Panc1 (cell line): ENCODE measurements at regions not wholly inside any gene's neighbourhood (a gene's known extent, or its start where the extent isn't known, plus 50 kb on each side); places are given as distances from the start of the nearest gene placed in this dataset.

Source experiments
- ATAC-seq: fragments of 200-7000 bp; cut with Tn5 transposase; 2 replicates; pipeline ENCODE4 v1.9.1; 2020; ENCODE audit warnings: mild to moderate bottlenecking, moderate library complexity
- BruUV-seq: library from RNA; stranded (reverse); fragments of 400-500 nt; replicated peaks from 2 replicates; lab custom pipeline; 2021; lab: Mats Ljungman, UMichigan
- CTCF ChIA-PET: fragments of 300-600 bp; sonication (Branson Sonifier 250); formaldehyde crosslinking; loops from one replicate; lab custom pipeline; 2022; ENCODE audit warnings: antibody characterized with exemption; lab: Charles Lee
- POLR2A ChIA-PET: fragments of 300-600 bp; sonication (Branson Sonifier 250); formaldehyde crosslinking; loops from one replicate; lab custom pipeline; 2022; ENCODE audit warnings: antibody characterized with exemption; lab: Charles Lee
- DNase-seq: peaks from one replicate; pipeline ENCODE4 v3.0.0-alpha.2; 2010; ENCODE audit warnings: low read depth, low spot score
- H3K27ac ChIP-seq: 2 replicates; pipeline ENCODE4 v1.5.1; 2011; ENCODE audit warnings: mild to moderate bottlenecking, low read length, inconsistent platforms
- H3K27me3 ChIP-seq: fragments of 200-500 bp; sonication (Bioruptor generic); 2 replicates; pipeline ENCODE4 v1.6.0; 2014; ENCODE audit warnings: low read length, inconsistent platforms; ENCODE audit not compliant: control insufficient read depth, insufficient read depth
- H3K36me3 ChIP-seq: fragments of 200-500 bp; sonication (Bioruptor generic); 2 replicates; pipeline ENCODE4 v1.5.1; 2014; ENCODE audit warnings: inconsistent platforms, mild to moderate bottlenecking, low read length, moderate library complexity; ENCODE audit not compliant: control insufficient read depth, insufficient read depth
- H3K4me1 ChIP-seq: 2 replicates; pipeline ENCODE4 v1.5.1; 2011; ENCODE audit warnings: inconsistent platforms, mild to moderate bottlenecking, low read length, moderate library complexity; ENCODE audit not compliant: control insufficient read depth, insufficient read depth
- H3K4me3 ChIP-seq, 2 experiments: 2 replicates each; pipeline ENCODE4 v1.5.1; 2011 to 2012; ENCODE audit warnings: low read depth in 2 of 2, low read length in 2 of 2, mild to moderate bottlenecking in 2 of 2, inconsistent platforms in 1 of 2, moderate library complexity in 1 of 2
- H3K9me3 ChIP-seq: fragments of 200-500 bp; sonication (Bioruptor generic); 2 replicates; pipeline ENCODE4 v1.5.1; 2014; ENCODE audit warnings: low read depth, mild to moderate bottlenecking, inconsistent platforms, low read length, moderate library complexity; ENCODE audit not compliant: control insufficient read depth, insufficient read depth
- POLR2AphosphoS5 ChIP-seq: IDR thresholded peaks from 2 replicates; pipeline ENCODE4 v1.6.1; 2012; ENCODE audit warnings: mild to moderate bottlenecking, low read depth, low read length, moderate library complexity
- SIN3A ChIP-seq: IDR thresholded peaks from 2 replicates; pipeline ENCODE4 v1.6.1; 2012; ENCODE audit warnings: low read depth, mild to moderate bottlenecking, low read length, moderate library complexity, borderline replicate concordance; ENCODE audit not compliant: insufficient read depth
- TCF7L2 ChIP-seq: IDR thresholded peaks from 2 replicates; pipeline ENCODE4 v1.6.1; 2011; ENCODE audit warnings: mild to moderate bottlenecking, low read depth, low read length, inconsistent platforms
- in situ Hi-C: cut with HindIII; loops from 2 replicates; pipeline ENCODE4 v1.10.0; 2016; ENCODE audit warnings: low sequenced_read_pairs, low pct_unique_long_range_greater_than_20kb
- intact Hi-C: fragments of 100-400 bp; cut with micrococcal nuclease; formaldehyde crosslinking; loops from one replicate; pipeline ENCODE4 v1.10.0; 2022; ENCODE audit not compliant: unreplicated experiment
- TF ChIP-seq, protein P1 (sequence below), 2 experiments: IDR thresholded peaks; 2 replicates each; pipeline ENCODE4 v1.6.1; 2011 to 2012; ENCODE audit warnings: low read depth in 2 of 2, control low read depth in 1 of 2, low read length in 1 of 2, mild to moderate bottlenecking in 1 of 2, moderate library complexity in 1 of 2; ENCODE audit not compliant: insufficient read depth in 1 of 2
- TF ChIP-seq, protein P2 (sequence below): fragments of 450-650 bp; IDR thresholded peaks from 2 replicates; pipeline ENCODE4 v1.5.1; 2017; ENCODE audit warnings: mild to moderate bottlenecking

DNA sequence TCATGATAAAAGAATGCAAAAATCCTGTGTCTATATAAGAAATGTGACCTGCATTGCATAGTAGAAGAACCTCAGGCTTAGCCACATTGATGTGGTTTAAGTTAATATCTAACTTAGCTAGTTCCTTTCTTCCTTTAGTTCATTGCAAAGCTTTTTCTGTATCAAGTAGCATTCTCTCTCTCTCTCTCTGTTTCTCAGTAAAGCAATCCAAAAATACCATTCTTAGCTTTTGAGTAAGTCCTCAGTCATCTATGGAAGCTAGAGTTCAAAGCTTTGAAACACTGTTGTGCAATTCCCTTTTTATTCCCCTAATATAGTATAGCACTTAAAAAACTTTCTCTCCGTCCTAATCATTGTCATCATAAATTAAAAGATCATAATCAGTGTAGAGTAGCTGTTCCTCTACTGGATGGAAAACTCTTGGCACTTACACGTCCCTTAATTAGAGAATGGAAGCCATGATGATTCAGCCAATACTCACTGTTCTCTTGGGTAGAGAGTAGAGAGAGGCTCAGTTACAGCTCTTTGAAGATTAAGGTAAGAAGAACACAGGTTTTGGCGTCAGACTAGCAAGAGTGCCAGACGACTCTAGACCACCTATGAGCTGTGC is 350.3 kb upstream of the LYPLAL1 start:
- ChIA-PET CTCF (no interaction called here), POLR2A (no interaction called here)
- no peaks in the 10 kb centered on the region for H3K9me3 ChIP-seq
- TF ChIP-seq TCF7L2 (no peak), POLR2AphosphoS5 (no peak)
- TF ChIP-seq, protein P1, sequence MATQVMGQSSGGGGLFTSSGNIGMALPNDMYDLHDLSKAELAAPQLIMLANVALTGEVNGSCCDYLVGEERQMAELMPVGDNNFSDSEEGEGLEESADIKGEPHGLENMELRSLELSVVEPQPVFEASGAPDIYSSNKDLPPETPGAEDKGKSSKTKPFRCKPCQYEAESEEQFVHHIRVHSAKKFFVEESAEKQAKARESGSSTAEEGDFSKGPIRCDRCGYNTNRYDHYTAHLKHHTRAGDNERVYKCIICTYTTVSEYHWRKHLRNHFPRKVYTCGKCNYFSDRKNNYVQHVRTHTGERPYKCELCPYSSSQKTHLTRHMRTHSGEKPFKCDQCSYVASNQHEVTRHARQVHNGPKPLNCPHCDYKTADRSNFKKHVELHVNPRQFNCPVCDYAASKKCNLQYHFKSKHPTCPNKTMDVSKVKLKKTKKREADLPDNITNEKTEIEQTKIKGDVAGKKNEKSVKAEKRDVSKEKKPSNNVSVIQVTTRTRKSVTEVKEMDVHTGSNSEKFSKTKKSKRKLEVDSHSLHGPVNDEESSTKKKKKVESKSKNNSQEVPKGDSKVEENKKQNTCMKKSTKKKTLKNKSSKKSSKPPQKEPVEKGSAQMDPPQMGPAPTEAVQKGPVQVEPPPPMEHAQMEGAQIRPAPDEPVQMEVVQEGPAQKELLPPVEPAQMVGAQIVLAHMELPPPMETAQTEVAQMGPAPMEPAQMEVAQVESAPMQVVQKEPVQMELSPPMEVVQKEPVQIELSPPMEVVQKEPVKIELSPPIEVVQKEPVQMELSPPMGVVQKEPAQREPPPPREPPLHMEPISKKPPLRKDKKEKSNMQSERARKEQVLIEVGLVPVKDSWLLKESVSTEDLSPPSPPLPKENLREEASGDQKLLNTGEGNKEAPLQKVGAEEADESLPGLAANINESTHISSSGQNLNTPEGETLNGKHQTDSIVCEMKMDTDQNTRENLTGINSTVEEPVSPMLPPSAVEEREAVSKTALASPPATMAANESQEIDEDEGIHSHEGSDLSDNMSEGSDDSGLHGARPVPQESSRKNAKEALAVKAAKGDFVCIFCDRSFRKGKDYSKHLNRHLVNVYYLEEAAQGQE (IDR thresholded peaks at IDR 0.05; ENCODE audit: insufficient read depth in 1 of 2, low read depth in 2 of 2, low read length in 1 of 2) = no peak
- TF ChIP-seq, protein P2, sequence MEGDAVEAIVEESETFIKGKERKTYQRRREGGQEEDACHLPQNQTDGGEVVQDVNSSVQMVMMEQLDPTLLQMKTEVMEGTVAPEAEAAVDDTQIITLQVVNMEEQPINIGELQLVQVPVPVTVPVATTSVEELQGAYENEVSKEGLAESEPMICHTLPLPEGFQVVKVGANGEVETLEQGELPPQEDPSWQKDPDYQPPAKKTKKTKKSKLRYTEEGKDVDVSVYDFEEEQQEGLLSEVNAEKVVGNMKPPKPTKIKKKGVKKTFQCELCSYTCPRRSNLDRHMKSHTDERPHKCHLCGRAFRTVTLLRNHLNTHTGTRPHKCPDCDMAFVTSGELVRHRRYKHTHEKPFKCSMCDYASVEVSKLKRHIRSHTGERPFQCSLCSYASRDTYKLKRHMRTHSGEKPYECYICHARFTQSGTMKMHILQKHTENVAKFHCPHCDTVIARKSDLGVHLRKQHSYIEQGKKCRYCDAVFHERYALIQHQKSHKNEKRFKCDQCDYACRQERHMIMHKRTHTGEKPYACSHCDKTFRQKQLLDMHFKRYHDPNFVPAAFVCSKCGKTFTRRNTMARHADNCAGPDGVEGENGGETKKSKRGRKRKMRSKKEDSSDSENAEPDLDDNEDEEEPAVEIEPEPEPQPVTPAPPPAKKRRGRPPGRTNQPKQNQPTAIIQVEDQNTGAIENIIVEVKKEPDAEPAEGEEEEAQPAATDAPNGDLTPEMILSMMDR = no peak
- H3K4me3 ChIP-seq = no peak overlapping the region
- ATAC-seq = no peak
- intact Hi-C loops (no loop called here), in situ Hi-C loops (no loop called here)
- no peak overlapping the region for H3K27ac ChIP-seq
- BruUV-seq = no TSS peak
- no peak for DNase-seq
- H3K27me3 ChIP-seq = no peaks in the 10 kb centered on the region
- no peaks in the 10 kb centered on the region for H3K4me1 ChIP-seq
- H3K36me3 ChIP-seq = no peaks in the 10 kb centered on the region

DNA sequence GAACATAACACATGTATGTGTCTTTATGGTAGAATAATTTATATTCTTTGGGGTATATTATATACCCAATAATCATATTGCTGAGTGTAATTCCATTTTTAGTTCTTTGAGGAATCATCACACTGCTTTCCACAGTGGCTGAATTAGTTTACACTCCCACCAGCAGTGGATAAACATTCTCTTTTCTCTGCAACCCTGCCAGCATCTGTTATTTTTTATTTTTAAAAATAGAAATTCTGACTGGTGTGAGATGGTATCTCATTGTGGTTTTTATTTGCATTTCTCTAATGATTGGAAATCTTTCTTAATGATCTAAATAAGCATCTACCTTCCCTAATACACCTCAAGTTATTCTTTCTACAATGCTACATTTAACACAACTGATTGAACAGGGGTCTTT is 346.2 kb upstream of the LYPLAL1 start:
- CTCF ChIA-PET = no interaction called here
- DNase-seq (no peak), ATAC-seq (no peak)
- no peaks in the 10 kb centered on the region for H3K9me3 ChIP-seq
- POLR2A ChIA-PET = no interaction called here
- intact Hi-C loops (no loop called here), in situ Hi-C loops (no loop called here)
- no TSS peak for BruUV-seq
- no peaks in the 10 kb centered on the region for H3K27me3 ChIP-seq
- no peaks in the 10 kb centered on the region for H3K36me3 ChIP-seq
- no peak for TF ChIP-seq POLR2AphosphoS5
- TF ChIP-seq, protein P2 = no peak
- no peak for TF ChIP-seq SIN3A
- TF ChIP-seq, protein P1 (IDR thresholded peaks at IDR 0.05; ENCODE audit: insufficient read depth in 1 of 2, low read depth in 2 of 2, low read length in 1 of 2) = no peak
- TF ChIP-seq TCF7L2 = no peak
- no peak overlapping the region for H3K4me3 ChIP-seq
- no peak overlapping the region for H3K27ac ChIP-seq
- no peaks in the 10 kb centered on the region for H3K4me1 ChIP-seq
